Peyer's patch (tissue), 4 donors: ENCODE measurements at regions not wholly inside any gene's neighbourhood (a gene's known extent, or its start where the extent isn't known, plus 50 kb on each side); places are given as distances from the start of the nearest gene placed in this dataset.

Experiments used
- DNase-seq, 3 donors: peaks; one replicate each; pipeline ENCODE4 v3.0.0-alpha.2; 2017 to 2019
- H3K27ac ChIP-seq, 4 donors: fragments of 200-600 bp; sonication (generic); one replicate each; pipeline ENCODE4 v1.5.1; 2016 to 2019
- H3K27me3 ChIP-seq, 2 donors: fragments of 200-600 bp; sonication (generic); one replicate each; pipeline ENCODE4 v1.5.1; 2019
- H3K36me3 ChIP-seq, 3 donors: fragments of 200-600 bp; sonication (generic); one replicate each; pipeline ENCODE4 v1.5.1; 2016 to 2019
- H3K4me1 ChIP-seq, 4 donors: fragments of 200-600 bp; sonication (generic); one replicate each; pipeline ENCODE4 v1.5.1; 2016 to 2019
- H3K4me3 ChIP-seq, 4 donors: fragments of 200-600 bp; sonication (generic); 1 replicate in 3 of 4; 2 replicates in 1 of 4; pipeline ENCODE4 v1.5.1; 2016 to 2019; ENCODE audit warnings: mild to moderate bottlenecking in 1 of 4
- H3K9me3 ChIP-seq, 4 donors: fragments of 200-600 bp; sonication (generic); one replicate each; pipeline ENCODE4 v1.5.1; 2016 to 2019; ENCODE audit warnings: mild to moderate bottlenecking in 1 of 4
- CTCF ChIP-seq, 6 experiments: fragments of 450-650 bp in 4 of 6; fragments of 200-600 bp in 2 of 6; sonication (generic) in 1 of 6; IDR thresholded peaks; one replicate each; pipeline ENCODE4 v1.5.1; 2017 to 2019; ENCODE audit warnings: antibody characterized with exemption in 6 of 6, mild to moderate bottlenecking in 3 of 6, moderate library complexity in 1 of 6
- POLR2A ChIP-seq, 2 donors: fragments of 450-650 bp; IDR thresholded peaks; one replicate each; pipeline ENCODE4 v1.5.1; 2017; ENCODE audit warnings: antibody characterized with exemption in 2 of 2, mild to moderate bottlenecking in 2 of 2, moderate library complexity in 2 of 2

DNA sequence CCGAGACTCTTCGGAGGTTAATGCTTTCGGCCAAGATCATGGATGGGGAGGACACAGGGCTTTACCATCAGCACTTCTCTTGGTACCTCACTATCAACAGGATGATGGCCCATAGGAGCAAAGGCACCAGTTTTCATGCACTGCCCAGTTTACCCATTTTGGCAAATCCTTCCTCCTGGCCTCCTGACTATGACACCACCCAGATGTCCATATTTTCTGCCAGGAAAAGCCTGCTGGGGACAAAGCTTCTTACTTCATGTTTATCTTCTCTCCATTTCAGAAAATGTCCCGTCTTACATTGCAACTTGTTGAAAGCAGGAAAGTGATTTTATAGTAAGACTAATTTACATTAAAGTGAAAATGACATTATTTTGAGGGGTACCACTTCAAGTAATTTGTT is 61.4 kb upstream of the GAS1 start:
- DNase-seq: no peak
- TF ChIP-seq CTCF (IDR thresholded peaks at IDR 0.05) (no peak), POLR2A (IDR thresholded peaks at IDR 0.05) (no peak)
- Histone ChIP-seq H3K9me3 (no peaks in the 10 kb centered on the region), H3K36me3 (no peaks in the 10 kb centered on the region), H3K4me3 (no peak overlapping the region), H3K27ac (no peak overlapping the region), H3K4me1 (no peaks in the 10 kb centered on the region), H3K27me3 (no peaks in the 10 kb centered on the region)

DNA sequence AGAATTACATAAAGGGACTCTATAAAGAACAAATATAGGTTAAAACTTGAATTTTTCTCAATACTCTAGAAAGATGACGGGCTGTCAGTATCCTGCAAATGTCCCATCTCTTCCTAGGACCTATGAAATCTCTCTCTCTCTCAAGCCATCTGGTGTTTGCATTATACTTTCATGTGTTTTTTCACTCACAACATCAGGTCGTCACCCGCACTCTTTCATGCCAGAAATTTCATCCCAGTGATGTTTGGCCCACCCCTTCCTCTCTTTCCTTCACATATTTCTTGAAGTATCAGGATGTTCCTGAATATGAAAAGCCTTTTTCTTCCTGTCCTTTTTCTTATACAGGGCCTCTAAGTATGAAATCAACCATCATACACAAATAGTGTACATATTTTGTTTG is 63.3 kb upstream of the GAS1 start:
- TF ChIP-seq CTCF (IDR thresholded peaks at IDR 0.05): no peak
- TF ChIP-seq POLR2A (IDR thresholded peaks at IDR 0.05): no peak
- Histone ChIP-seq H3K27me3 (no peaks in the 10 kb centered on the region), H3K36me3 (no peaks in the 10 kb centered on the region), H3K9me3 (no peaks in the 10 kb centered on the region), H3K4me3 (no peak overlapping the region), H3K27ac (no peak overlapping the region), H3K4me1 (no peaks in the 10 kb centered on the region)
- DNase-seq: no peak

- Histone ChIP-seq H3K4me3 (no peak overlapping the region), H3K36me3 (no peaks in the 10 kb centered on the region), H3K27me3 (no peaks in the 10 kb centered on the region), H3K27ac (no peak overlapping the region), H3K9me3 (no peaks in the 10 kb centered on the region), H3K4me1 (no peaks in the 10 kb centered on the region)
- TF ChIP-seq CTCF (IDR thresholded peaks at IDR 0.05) (no peak), POLR2A (IDR thresholded peaks at IDR 0.05) (no peak)
- no peak for DNase-seq
These were observed 64.2 kb upstream of the GAS1 start for GRCh38 chr9:87011551-87011950.

DNA sequence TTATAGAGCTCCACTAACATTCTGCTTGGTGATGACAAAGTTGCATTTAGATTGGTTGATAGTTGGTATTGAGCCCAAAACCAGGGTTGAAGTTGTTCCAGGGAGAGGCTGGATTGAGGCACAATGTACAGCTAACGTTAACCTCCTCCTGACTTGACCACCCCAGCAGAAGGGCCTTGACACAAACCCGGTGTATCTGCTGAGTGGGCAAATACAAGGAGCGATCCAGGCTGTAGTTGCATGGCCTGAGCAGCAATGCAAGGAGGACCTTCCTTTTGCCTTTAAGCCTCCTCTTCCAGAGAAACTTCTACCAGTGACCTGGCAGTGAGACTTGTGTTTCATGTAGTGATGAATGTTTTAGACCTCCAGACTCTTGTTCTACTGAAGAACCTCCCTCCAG is 66.2 kb upstream of the GAS1 start:
- Histone ChIP-seq H3K4me1 (no peaks in the 10 kb centered on the region), H3K27ac (no peak overlapping the region), H3K4me3 (no peak overlapping the region), H3K36me3 (no peaks in the 10 kb centered on the region), H3K27me3 (no peaks in the 10 kb centered on the region), H3K9me3 (no peaks in the 10 kb centered on the region)
- no peak for TF ChIP-seq POLR2A (IDR thresholded peaks at IDR 0.05)
- TF ChIP-seq CTCF (IDR thresholded peaks at IDR 0.05): no peak
- DNase-seq: no peak

GRCh38 chr9:87014436-87014835 is 67.1 kb upstream of the GAS1 start:
- Histone ChIP-seq H3K4me3 (no peak overlapping the region), H3K27me3 (no peaks in the 10 kb centered on the region), H3K4me1 (no peaks in the 10 kb centered on the region), H3K36me3 (no peaks in the 10 kb centered on the region), H3K27ac (no peak overlapping the region), H3K9me3 (no peaks in the 10 kb centered on the region)
- TF ChIP-seq POLR2A (IDR thresholded peaks at IDR 0.05) (no peak), CTCF (IDR thresholded peaks at IDR 0.05) (no peak)
- no peak for DNase-seq

DNA sequence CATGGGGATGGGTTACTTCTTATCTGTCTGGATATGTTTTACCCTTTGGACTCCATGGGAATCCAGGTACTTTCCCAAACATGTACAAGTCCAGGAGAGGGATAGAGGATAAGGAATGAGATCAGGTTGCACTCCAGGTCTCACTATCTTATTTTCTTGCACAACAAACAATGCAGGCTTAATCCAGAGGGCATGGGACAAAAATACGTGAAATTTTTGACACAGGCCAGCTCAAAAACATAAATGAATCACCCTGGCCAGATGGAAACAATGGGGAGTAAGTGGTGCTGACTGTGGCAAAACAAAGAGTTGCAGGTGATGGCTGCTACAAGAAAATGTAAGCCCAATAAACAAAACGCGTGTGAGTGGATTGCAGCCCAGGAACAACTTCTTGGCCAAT is 69.4 kb upstream of the GAS1 start:
- no peak for DNase-seq
- no peak for TF ChIP-seq POLR2A (IDR thresholded peaks at IDR 0.05)
- Histone ChIP-seq H3K36me3 (no peaks in the 10 kb centered on the region), H3K27me3 (no peaks in the 10 kb centered on the region), H3K9me3 (no peaks in the 10 kb centered on the region), H3K27ac (no peak overlapping the region), H3K4me1 (no peaks in the 10 kb centered on the region), H3K4me3 (no peak overlapping the region)
